GM18520 (cell line): ENCODE measurements at regions not wholly inside any gene's neighbourhood (a gene's known extent, or its start where the extent isn't known, plus 50 kb on each side); places are given as distances from the start of the nearest gene placed in this dataset.
"Not testable (repeated sequence)": the region's sequence is repeated elsewhere in the genome, so short reads cannot be mapped to it uniquely, and the experiment has no call there.

Experiments
- ATAC-seq: cut with Tn5 transposase; IDR thresholded peaks from one replicate; pipeline ENCODE4 v1.9.1; 2021; ENCODE audit not compliant: unreplicated experiment

GRCh38 chr4:16450724-16451123 lies 224.5 kb upstream of the TAPT1 start:
- no peak for ATAC-seq

GRCh38 chr4:16450031-16450430 lies 223.8 kb upstream of the TAPT1 start:
- no peak for ATAC-seq

GRCh38 chr4:16449406-16449805 lies 223.1 kb upstream of the TAPT1 start:
- no peak for ATAC-seq

GRCh38 chr4:16448241-16448840 lies 222.1 kb upstream of the TAPT1 start:
- no peak for ATAC-seq

- ATAC-seq: peak; percentile 65
These were observed 217.3 kb upstream of the TAPT1 start for GRCh38 chr4:16443504-16444088.

DNA sequence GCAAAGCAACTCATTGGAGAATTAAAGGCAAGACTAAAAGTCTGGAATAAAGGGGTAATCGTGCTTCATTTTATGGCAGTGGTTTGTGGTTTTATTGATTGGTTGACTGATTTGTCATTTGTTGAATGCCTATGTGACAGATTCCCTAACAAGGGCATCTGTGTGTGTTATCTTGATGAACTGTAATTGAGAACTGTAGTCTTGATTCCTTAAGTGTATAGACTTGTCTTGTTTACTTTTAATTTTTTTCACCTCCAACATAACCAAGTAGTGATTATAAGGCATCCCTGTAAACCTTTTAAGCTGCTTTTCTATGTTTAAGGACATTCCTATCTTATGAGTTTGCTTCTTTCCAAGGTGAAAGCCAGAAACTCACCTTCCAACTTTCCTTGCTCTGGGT lies 216.0 kb upstream of the TAPT1 start:
- ATAC-seq: no peak

GRCh38 chr4:16439768-16440167 lies 213.5 kb upstream of the TAPT1 start:
- no peak for ATAC-seq

DNA sequence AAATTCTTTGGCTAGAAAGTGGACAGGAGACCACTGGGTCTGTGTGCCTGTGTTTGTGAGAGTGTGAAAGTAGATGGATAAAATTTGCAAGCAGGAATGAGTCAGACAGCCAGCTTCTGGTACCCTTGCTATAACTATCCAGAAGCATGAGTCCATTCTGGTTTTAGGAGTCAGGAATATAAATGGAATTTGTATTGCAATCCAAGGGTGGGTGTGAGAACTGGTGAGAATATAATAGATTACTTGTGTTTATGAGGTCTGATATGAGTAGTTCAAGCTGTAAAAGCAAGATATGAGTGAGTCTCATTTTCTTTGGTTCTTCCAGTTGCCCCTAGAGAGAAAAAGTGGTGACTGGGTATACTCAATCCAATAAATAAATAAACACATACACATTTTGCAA lies 212.7 kb upstream of the TAPT1 start:
- ATAC-seq: no peak

DNA sequence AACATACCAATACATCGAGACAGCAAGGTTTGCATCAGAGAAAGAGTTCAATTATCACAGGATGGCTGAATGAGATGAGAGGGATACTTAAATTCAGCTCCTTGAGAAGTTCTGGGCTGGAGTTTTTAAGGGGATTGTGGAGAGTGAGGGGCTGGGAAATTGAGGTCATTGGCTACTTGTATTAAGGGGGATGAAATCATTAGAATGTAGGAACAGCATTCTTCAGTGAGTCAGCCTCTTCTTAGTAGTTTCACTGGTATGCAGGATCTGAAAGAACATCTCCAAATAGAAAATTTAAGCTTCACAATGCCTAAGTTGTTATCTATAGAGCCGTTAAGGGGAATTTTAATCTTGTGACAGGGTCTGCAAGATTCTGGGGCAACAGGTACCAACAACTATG lies 211.6 kb upstream of the TAPT1 start:
- no peak for ATAC-seq

DNA sequence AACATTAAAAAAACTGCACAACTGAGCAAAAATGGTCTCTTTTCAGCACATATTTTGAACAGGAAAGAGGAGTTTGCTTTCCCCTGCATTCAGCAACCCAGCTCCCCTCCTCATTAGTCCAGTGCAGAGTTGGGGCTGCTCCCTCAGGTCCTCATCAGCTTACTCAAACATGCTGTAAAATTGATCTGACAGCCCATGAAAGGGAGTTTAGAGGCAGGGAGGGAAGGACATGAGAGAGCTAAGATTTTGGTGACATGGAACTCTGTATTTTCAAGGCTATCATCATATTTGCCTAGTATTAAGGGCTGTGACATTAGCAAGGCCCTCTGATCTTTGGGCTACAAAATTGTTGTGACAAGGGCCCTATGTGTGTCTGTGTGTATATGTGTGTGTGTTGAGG lies 205.6 kb upstream of the TAPT1 start:
- ATAC-seq: no peak

DNA sequence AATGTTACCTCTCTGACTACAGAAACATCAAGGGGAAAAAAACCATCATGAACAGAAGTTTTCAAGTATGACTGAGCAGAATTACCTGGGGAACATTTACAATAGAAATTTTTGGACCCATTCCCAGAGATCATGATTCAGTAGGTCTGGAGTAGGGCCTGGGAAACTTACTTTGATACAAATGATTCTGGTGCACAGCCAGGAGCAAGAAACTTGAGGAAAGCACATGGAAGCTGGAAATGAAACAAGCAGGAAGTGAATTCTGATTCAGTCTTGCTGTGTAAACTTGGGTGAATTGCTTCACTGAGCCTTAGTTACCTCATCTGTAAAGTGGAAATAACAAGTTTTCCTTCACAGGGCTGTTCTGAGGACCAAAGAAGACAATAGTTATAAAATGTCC lies 192.5 kb upstream of the TAPT1 start:
- ATAC-seq: no peak

DNA sequence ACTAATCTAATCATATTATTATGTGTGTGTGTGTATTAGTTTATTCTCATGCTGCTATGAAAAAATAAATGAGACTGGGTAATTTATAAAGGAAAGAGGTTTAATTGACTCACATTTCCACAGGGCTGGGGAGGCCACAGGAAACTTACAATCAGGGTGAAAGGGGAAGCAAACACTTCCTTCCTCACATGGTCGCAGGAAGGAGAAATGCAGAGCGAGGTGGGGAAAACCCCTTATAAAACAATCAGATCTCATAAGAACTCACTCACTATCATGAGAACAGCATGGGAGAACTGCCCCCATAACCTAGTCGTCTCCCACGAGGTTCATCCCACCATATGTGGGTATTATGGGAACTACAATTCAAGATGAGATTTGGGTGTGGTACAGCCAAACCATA lies 190.9 kb upstream of the TAPT1 start:
- ATAC-seq: no peak

GRCh38 chr4:16416601-16417000 lies 190.3 kb upstream of the TAPT1 start:
- ATAC-seq: no peak

DNA sequence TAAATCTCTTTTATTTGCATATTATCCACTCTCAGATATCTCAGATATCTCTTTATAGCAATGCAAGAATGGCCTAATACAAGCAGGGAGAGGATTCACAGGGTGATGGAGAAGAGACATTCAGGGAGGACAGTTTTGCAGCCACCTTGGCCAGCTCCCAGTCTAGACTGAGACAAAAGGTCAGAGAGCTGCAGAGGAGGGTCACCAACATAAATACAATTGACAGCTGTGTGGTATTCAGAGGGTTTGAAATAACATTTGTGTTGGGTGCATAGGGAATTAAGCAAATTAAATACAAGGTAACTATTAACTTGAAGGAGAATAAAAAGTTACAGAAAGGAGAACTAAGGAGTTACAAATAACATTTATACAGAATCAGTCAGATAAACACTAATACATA lies 189.5 kb upstream of the TAPT1 start:
- ATAC-seq: no peak

DNA sequence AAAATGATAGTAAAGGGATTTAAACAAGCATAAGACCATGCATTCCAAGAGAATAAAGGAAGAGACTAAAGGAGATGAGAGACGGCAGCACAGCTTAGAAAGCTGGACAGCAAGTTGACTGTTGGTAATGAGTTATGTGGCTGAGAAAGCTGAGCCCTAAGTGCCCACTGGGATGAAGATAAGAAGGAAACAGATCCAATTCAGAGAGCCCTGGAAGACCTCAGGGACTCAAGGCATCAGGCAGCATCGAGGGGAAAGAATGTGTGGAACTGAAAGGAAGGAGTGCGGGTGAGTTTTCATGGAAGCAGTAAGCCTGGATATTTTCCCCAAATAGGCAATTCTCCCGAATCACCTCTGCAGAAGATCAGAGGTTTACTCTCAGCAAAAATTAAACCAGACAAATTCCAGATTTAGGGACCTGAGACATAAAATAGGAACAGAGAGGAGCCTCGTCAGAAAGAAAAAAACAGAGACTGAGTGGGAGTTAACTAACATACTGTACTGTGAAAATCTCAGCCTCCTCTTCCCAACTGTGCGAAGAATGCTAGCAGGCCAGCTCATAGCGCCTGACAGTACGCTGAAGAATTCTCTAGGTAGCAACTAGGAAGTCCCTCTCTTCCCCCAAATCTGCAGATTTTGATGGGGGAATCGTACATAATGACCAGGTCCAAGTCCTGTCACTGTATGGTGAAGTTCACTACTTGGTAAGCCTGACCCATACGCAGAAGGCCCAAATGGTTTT lies 187.7 kb upstream of the TAPT1 start:
- no peak for ATAC-seq

DNA sequence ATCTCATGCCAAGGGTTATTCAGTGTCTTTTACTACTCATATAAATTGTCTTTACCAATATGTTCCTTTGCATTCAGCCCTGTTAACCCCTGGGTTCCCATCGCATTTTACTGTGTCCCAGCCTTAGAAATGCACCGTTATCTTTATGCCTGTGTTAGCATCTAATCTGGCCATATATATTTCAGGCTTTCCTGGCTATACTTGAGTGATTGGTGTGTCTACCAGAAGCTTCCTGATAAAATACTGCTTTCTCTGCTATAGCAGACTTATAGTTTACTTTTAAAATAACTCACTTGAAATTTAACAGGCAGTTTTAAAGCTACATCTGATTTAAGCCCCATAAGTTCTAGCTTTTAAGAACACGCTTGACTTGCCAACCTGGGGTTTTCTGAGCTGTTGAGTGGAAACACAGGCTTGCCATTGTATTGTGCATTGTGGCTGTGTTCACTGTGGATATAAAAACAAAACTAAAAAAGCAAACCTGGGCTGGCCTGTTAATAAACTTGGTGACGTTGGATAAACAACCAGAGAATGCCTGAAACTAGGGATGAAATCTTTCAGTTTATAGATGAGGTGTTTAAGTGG lies 185.3 kb upstream of the TAPT1 start:
- no peak for ATAC-seq

DNA sequence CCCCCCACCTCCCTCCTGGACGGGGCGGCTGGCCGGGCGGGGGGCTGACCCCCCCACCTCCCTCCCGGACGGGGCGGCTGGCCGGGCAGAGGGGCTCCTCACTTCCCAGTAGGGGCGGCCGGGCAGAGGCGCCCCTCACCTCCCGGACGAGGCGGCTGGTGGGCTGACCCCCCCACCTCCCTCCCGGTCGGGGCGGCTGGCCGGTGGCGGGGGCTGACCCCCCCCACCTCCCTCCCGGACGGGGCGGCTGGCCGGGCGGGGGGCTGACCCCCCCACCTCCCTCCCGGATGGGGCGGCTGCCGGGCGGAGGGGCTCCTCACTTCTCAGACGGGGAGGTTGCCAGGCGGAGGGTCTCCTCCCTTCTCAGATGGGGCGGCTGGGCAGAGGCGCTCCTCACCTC lies 166.9 kb upstream of the TAPT1 start:
- not testable (repeated sequence) for ATAC-seq

GRCh38 chr4:16391196-16391595 lies 164.9 kb upstream of the TAPT1 start:
- no peak for ATAC-seq

- ATAC-seq: no peak
These were observed 161.2 kb upstream of the TAPT1 start for GRCh38 chr4:16387448-16387847.

DNA sequence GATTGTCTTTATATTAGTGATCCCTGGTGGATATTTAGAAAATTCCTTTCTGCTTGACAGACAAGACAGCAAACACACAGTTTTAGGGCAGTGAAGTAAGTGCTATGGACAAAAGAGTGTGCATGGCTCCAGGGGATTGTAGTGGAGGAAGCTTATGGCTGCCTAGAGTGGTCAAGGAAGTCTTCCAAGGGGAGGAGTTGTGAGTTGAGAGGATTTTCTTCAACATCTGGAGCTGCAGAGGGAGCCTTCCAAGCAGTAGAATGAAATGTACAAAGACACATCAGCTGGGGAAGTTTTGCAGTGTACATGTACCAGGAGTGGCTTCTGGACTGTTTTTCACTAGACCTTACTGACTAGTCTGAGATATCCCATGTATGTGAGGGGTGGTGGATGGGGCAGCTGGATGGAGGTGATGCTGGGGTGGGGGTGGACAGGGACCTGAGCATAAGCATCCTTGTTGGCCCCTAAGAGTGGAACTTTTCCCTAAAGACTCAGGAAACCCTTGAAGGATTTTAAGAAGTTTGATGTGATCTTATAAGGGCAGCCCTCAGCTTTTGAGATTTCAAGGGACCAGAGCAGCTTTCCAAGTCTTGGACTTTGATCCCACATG lies 160.5 kb upstream of the TAPT1 start:
- ATAC-seq: no peak

DNA sequence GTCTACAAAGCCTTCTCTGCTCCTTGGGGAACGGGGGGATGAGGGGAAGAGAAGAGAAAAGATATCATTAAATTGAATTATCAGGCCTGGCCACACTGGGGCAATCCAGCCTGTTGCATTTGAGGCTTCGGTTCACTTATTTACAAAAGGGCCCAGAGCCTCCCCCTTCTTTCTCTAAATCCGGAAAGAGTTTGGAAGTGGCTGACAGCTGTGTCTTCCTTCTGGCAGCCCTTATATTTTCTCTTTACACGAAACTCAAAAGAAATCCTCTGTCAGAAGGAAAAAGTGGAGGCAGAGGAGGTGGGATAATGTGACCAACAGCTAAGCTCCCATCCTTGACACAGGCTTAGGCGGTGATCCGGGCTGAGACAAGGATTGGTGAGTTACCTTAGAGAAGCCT lies 158.3 kb upstream of the TAPT1 start:
- ATAC-seq: no peak

DNA sequence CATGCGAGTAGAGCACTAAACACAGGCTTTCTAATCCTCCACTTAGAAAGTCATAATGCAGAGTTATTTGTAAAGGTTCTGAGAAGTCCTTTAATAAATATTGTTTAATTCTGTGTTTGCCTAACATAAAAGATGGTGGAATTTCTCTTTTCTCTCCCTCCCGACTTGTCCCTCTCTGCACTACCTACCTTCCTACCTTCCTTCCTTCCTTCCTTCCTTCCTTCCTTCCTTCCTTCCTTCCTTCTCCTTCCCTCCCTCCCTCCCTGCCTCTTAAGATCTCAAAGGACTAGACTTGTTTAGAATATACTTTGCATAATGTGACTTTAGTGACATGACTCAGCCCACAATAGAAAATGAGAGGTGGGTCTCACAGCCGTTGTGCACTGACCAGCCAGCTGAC lies 156.3 kb upstream of the TAPT1 start:
- ATAC-seq: no peak
